Endothelial cell (in vitro differentiated cells): ENCODE measurements at regions not wholly inside any gene's neighbourhood (a gene's known extent, or its start where the extent isn't known, plus 50 kb on each side); places are given as distances from the start of the nearest gene placed in this dataset.
"Not testable (repeated sequence)": the region's sequence is repeated elsewhere in the genome, so short reads cannot be mapped to it uniquely, and the experiment has no call there.

Experiments used
- DNase-seq: peaks from one replicate; pipeline ENCODE4 v3.0.0; 2021; ENCODE audit warnings: low spot score
- H3K27ac Mint-ChIP-seq: one replicate; pipeline ENCODE4 v1.8.0; 2021; ENCODE audit warnings: mixed read lengths, inconsistent platforms; ENCODE audit not compliant: unreplicated experiment
- H3K27me3 Mint-ChIP-seq: one replicate; pipeline ENCODE4 v1.8.0; 2021; ENCODE audit warnings: mild to moderate bottlenecking, moderate library complexity, mixed read lengths, inconsistent platforms; ENCODE audit not compliant: unreplicated experiment
- H3K36me3 Mint-ChIP-seq: one replicate; pipeline ENCODE4 v1.8.0; 2021; ENCODE audit warnings: mild to moderate bottlenecking, low read depth, mixed read lengths, inconsistent platforms; ENCODE audit not compliant: unreplicated experiment
- H3K4me1 Mint-ChIP-seq: one replicate; pipeline ENCODE4 v1.8.0; 2021; ENCODE audit warnings: mild to moderate bottlenecking, mixed read lengths, inconsistent platforms; ENCODE audit not compliant: unreplicated experiment
- H3K4me3 Mint-ChIP-seq: one replicate; pipeline ENCODE4 v1.8.0; 2021; ENCODE audit warnings: mild to moderate bottlenecking, mixed read lengths, inconsistent platforms; ENCODE audit not compliant: unreplicated experiment
- H3K9me3 Mint-ChIP-seq: one replicate; pipeline ENCODE4 v1.8.0; 2021; ENCODE audit warnings: mixed read lengths, inconsistent platforms; ENCODE audit not compliant: unreplicated experiment
- CTCF ChIP-seq: fragments of 200-600 bp; sonication (generic); IDR thresholded peaks from one replicate; pipeline ENCODE4 v1.5.0; 2021; ENCODE audit warnings: antibody characterized with exemption; ENCODE audit not compliant: unreplicated experiment

- Mint-ChIP-seq H3K27me3 (no peaks in the 10 kb centered on the region), H3K4me3 (no peak overlapping the region), H3K4me1 (no peaks in the 10 kb centered on the region), H3K36me3 (no peaks in the 10 kb centered on the region), H3K9me3 (no peaks in the 10 kb centered on the region), H3K27ac (no peak overlapping the region)
- no peak for DNase-seq
- no peak for TF ChIP-seq CTCF
These were observed 57.3 kb upstream of the NOVA1 start for GRCh38 chr14:26655128-26655527.

DNA sequence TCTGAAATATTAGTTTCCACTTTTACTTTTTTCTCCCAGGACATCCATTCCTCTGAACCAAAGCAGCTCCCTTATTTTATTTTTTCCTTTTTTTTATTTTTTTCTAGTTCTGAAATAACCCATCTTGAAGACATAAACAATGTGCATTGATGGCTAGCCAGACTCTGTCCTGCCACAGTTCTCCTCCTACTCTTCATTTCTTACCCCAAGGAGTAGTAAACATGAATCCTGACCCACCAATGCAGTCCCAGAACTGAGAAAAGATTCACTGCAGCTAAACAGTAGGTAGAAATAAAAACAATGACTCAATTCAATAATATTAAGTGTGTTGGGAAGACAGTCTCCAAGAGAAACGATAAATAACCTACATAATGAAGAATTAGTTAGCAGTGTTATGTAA, 65.7 kb upstream of the NOVA1 start:
- Mint-ChIP-seq H3K9me3 (peaks cover 13% of the 10 kb centered on the region), H3K36me3 (peaks cover 10% of the 10 kb centered on the region), H3K4me3 (no peak overlapping the region), H3K27me3 (peaks cover 1% of the 10 kb centered on the region), H3K4me1 (no peaks in the 10 kb centered on the region), H3K27ac (no peak overlapping the region)
- DNase-seq = no peak
- TF ChIP-seq CTCF = no peak

DNA sequence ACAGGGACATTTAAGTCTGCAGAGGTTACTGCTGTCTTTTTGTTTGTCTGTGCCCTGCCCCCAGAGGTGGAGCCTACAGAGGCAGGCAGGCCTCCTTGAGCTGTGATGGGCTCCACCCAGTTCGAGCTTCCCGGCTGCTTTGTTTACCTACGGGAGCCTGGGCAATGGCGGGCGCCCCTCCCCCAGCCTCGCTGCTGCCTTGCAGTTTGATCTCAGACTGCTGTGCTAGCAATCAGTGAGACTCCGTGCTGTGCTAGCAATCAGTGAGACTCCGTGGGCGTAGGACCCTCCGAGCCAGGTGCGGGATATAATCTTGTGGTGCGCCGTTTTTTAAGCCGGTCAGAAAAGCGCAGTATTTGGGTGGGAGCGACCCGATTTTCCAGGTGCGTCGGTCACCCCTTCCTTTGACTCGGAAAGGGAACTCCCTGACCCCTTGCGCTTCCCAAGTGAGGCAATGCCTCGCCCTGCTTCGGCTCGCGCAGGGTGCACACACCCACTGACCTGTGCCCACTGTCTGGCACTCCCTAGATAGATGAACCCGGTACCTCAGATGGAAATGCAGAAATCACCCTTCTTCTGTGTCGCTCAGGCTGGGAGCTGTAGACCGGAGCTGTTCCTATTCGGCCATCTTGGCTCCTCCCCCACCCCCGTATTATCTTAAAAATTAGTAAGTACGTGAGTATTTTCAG, 81.0 kb upstream of the NOVA1 start:
- H3K4me1 Mint-ChIP-seq, DNase-seq, H3K27ac Mint-ChIP-seq, H3K4me3 Mint-ChIP-seq, H3K9me3 Mint-ChIP-seq, H3K27me3 Mint-ChIP-seq, H3K36me3 Mint-ChIP-seq: not testable (repeated sequence)

- Mint-ChIP-seq H3K27ac (no peak overlapping the region), H3K4me3 (no peak overlapping the region)
These were observed 87.6 kb upstream of the NOVA1 start for GRCh38 chr14:26685401-26685800.

GRCh38 chr14:26687301-26687837, 89.5 kb upstream of the NOVA1 start:
- no peaks in the 10 kb centered on the region for H3K36me3 Mint-ChIP-seq
- no peaks in the 10 kb centered on the region for H3K9me3 Mint-ChIP-seq
- no peak overlapping the region for H3K4me3 Mint-ChIP-seq
- no peak for TF ChIP-seq CTCF
- H3K27ac Mint-ChIP-seq = no peak overlapping the region
- no peaks in the 10 kb centered on the region for H3K27me3 Mint-ChIP-seq
- DNase-seq = no peak
- H3K4me1 Mint-ChIP-seq = peaks cover 3% of the 10 kb centered on the region

More at GRCh38 chr14:26685401-26685800, 87.6 kb upstream of the NOVA1 start:
- H3K36me3 Mint-ChIP-seq = no peaks in the 10 kb centered on the region
- no peak for TF ChIP-seq CTCF
- peaks cover 3% of the 10 kb centered on the region for H3K4me1 Mint-ChIP-seq
- no peak for DNase-seq
- no peaks in the 10 kb centered on the region for H3K9me3 Mint-ChIP-seq
- H3K27me3 Mint-ChIP-seq = no peaks in the 10 kb centered on the region
